Heart left ventricle (tissue), 16 donors: ENCODE measurements at regions not wholly inside any gene's neighbourhood (a gene's known extent, or its start where the extent isn't known, plus 50 kb on each side); places are given as distances from the start of the nearest gene placed in this dataset.
"Not testable (repeated sequence)": the region's sequence is repeated elsewhere in the genome, so short reads cannot be mapped to it uniquely, and the experiment has no call there.

Source experiments
- ATAC-seq, 4 donors: fragments of 200-7000 bp; cut with Tn5 transposase; one replicate each; pipeline ENCODE4 v1.9.1; 2020 to 2022; ENCODE audit warnings: moderate library complexity in 4 of 4, mild to moderate bottlenecking in 3 of 4, moderate number of reproducible peaks in 1 of 4
- DNase-seq, 5 donors: peaks; one replicate each; pipeline ENCODE4 v3.0.0-alpha.2; 2020
- H3K27ac ChIP-seq, 12 donors: fragments of 200-600 bp; sonication (generic) in 4 of 12; one replicate each; pipeline versions ENCODE4 v1.5.0 to v1.8.0; 2016 to 2022; ENCODE audit warnings: mild to moderate bottlenecking in 2 of 12
- H3K27me3 ChIP-seq, 9 donors: fragments of 200-600 bp; sonication (generic) in 2 of 9; one replicate each; pipeline versions ENCODE4 v1.5.1 to v1.8.0; 2016 to 2022; ENCODE audit warnings: mild to moderate bottlenecking in 3 of 9
- H3K36me3 ChIP-seq, 9 donors: fragments of 200-600 bp; sonication (generic) in 2 of 9; one replicate each; pipeline versions ENCODE4 v1.5.0 to v1.8.0; 2018 to 2022; ENCODE audit warnings: mild to moderate bottlenecking in 2 of 9
- H3K4me1 ChIP-seq, 12 donors: fragments of 200-600 bp; sonication (generic) in 4 of 12; one replicate each; pipeline versions ENCODE4 v1.5.0 to v1.8.0; 2016 to 2022; ENCODE audit warnings: mild to moderate bottlenecking in 3 of 12
- H3K4me3 ChIP-seq, 12 donors: fragments of 200-600 bp; sonication (generic) in 4 of 12; one replicate each; pipeline versions ENCODE4 v1.5.0 to v1.8.0; 2017 to 2022; ENCODE audit warnings: mild to moderate bottlenecking in 9 of 12, moderate library complexity in 4 of 12
- H3K9me3 ChIP-seq, 12 donors: fragments of 200-600 bp; sonication (generic) in 4 of 12; one replicate each; pipeline versions ENCODE4 v1.5.0 to v1.8.0; 2016 to 2022; ENCODE audit warnings: mild to moderate bottlenecking in 1 of 12
- WGBS, 4 donors: extraction: QIAGEN DNeasy Blood & Tissue Kit in 2 of 4; methylation state at CpG; one replicate each; pipeline versions ENCODE4 v1.1.5 to v1.1.7; 2013 to 2018; 5-methylcytosine and 5-hydroxymethylcytosine counted together
- intact Hi-C, 10 donors: fragments of 100-400 bp; cut with DNase I; formaldehyde crosslinking; loops; one replicate each; pipeline versions ENCODE4 v1.11.1 to v1.14.2; 2022
- donor health status: ischemic (EF 13 %, LVEDD 7.1; RV severe dilation, severe dysfunction).
- donor health status: healthy with polysubstance abuse.
- donor health status: DM: no; HTN: yes; CAD: no.
- donor health status: DM: no; HTN: no; CAD: no.
- donor health status: ischemic (EF 25% LVEDD 6.9; RV normal size, moderate dysfunction).
- donor health status: ischemic (EF 25% LVEDD 5.7; RV mildly dilated, moderate dysfunction).
- donor health status: healthy.
- donor health status: DM: yes; HTN: yes; CAD: no.
- donor health status: ischemic (EF 35%, LVEDD 5.7; RV mildly dilated, moderate dysfunction).
- donor health status: nonischemic (EF 11% LVEDD 7.7; RV severe dilation, severe dysfunction).
- donor health status: DM: yes; HTN: yes; CAD: no.
- donor health status: PGD.
- donor health status: ischemic (EF 29% LVEDD 5.4; RV normal size, mild dysfunction).
- donor health status: nonischemic (EF 23%, LVEDD 6.1; RV moderate dilation, normal function).

DNA sequence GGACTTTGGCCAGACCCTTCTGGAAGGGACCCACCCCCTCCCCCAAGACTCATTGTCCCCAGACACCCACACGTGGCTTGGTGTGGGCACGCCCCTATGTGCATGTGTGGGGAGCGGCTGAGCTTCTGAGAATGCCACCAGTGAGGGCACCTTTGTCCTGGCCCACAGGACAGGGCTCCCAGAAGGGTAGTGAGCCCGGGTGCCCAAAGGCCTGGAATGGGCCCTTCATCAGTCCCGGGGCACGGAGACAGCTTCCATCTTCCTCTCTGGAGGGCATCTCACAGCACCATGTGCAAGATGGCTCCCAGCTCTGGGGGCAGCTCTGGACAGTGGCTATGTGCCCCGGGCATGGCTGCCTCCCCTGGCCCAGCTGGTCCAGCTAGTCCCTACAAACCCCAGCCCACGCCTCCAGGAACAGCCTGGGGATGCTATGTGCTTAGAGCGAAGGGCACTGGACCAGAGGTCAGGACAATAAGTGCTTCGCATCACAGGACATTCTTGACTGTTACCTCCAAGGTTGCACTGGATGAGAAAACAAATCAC is 70.1 kb upstream of the PTPN20 start:
- intact Hi-C loops, H3K27ac ChIP-seq, H3K4me1 ChIP-seq, H3K36me3 ChIP-seq, H3K27me3 ChIP-seq, H3K9me3 ChIP-seq, H3K4me3 ChIP-seq: not testable (repeated sequence)
- ATAC-seq (peak in 2 of 4 donors; percentile 34 to 58), DNase-seq (peak in 1 of 5 donors; percentile 12)
- 91% methylated on average over 10 of the region's 10 CpGs; no CpG with 5 or more reads in 2 of the 4 donors for WGBS, 4 donors

DNA sequence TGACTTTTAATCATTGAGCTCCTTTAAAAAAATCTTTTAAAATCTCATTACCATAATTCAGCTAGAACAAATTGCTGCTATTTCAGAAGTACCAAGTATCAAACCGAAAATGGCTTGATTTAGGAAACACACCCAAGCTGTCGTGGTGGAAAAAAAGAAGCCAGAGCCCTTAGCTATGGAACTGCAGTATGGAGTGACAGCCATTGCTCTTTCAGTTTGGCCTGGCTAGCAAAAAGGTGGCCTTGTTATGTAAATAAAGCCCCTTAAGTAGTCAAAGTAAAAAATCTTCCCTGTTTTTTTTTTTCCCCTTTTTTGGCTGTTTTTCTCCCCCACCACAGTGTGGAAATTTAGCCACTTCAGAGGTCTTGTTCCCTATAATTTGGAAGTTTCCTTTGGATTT is 66.0 kb upstream of the PTPN20 start:
- ATAC-seq, intact Hi-C loops: not testable (repeated sequence)

DNA sequence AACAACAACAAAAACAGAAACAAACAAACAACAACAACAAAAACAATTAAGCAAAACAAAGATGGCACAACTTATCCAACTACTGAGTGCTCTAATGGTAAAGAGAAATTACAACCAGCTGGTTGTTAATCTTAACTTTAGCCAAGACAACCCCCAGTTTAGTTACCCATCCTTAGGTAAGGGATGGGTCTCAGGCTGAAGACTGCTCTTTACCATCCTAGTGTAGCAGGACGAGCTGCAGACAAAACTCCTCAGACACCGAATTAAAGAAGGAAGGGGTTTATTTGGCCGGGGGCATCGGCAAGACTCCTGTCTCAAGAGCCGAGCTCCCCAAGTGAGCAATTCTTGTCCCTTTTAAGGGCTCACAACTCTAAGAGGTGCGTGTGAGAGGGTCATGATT is 65.6 kb upstream of the PTPN20 start:
- DNase-seq, H3K36me3 ChIP-seq, ATAC-seq, H3K27ac ChIP-seq, H3K9me3 ChIP-seq, H3K4me3 ChIP-seq, H3K27me3 ChIP-seq, H3K4me1 ChIP-seq, intact Hi-C loops: not testable (repeated sequence)
- WGBS, 4 donors: 75% methylated on average over 1 of the region's 6 CpGs; no CpG with 5 or more reads in 3 of the 4 donors

More for the DNA sequence above, 66.0 kb upstream of the PTPN20 start:
- H3K36me3 ChIP-seq, H3K27ac ChIP-seq, H3K4me1 ChIP-seq, H3K4me3 ChIP-seq, H3K9me3 ChIP-seq, DNase-seq, H3K27me3 ChIP-seq: not testable (repeated sequence)
- WGBS, 4 donors: 72 to 88% (median 82%) methylated on average over 2 of the region's 2 CpGs

DNA sequence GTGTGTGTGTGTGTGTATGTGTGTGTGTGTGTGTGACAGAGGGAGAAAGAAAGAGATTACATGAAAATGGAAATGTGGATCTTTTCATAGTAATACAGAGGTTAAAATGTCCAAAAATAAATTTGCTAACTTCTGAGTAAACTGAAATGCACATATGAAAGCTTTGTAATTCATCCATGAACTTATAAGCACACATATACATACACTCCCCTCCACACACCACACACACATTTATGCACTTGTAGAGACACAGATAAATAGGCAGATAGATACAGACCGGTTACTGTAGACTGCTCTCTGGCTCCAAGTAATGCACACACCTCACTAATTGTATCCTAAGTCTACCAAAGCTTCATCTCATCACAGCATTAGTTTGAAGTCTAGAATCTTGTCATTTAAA is 50.5 kb upstream of the PTPN20 start:
- ATAC-seq, H3K4me1 ChIP-seq, H3K27ac ChIP-seq, H3K36me3 ChIP-seq, H3K4me3 ChIP-seq, H3K9me3 ChIP-seq, intact Hi-C loops, DNase-seq, H3K27me3 ChIP-seq: not testable (repeated sequence)
- WGBS, 4 donors: 67 to 89% (median 84%) methylated on average over 1 of the region's 1 CpG
